ENCODE measurements at regions not wholly inside any gene's neighbourhood (a gene's known extent, or its start where the extent isn't known, plus 50 kb on each side); places are given as distances from the start of the nearest gene placed in this dataset.

GRCh38 chrX:26586570-26586969 is 370.6 kb downstream of the MAGEB5 start:
- no peaks in the 10 kb centered on the region for H3K27me3 ChIP-seq (ENCODE audit: insufficient read depth, low read depth)
- H3K4me3 ChIP-seq (IDR thresholded peaks at IDR 0.05; ENCODE audit: insufficient read depth, low read depth, low read length): no peak overlapping the region
- H3K79me2 ChIP-seq (ENCODE audit: insufficient read depth, low read depth): no peaks in the 10 kb centered on the region
- H3K27ac ChIP-seq: no peak overlapping the region
- no peaks in the 10 kb centered on the region for H3K36me3 ChIP-seq (ENCODE audit: insufficient read depth)
- no peak overlapping the region for H3K9ac ChIP-seq
- H4K20me1 ChIP-seq (ENCODE audit: insufficient read depth): no peaks in the 10 kb centered on the region
- H3K4me2 ChIP-seq: no peak overlapping the region
- no peaks in the 10 kb centered on the region for H3K4me1 ChIP-seq (ENCODE audit: low read depth, poor library complexity, severe bottlenecking)
- TF ChIP-seq, protein P1, sequence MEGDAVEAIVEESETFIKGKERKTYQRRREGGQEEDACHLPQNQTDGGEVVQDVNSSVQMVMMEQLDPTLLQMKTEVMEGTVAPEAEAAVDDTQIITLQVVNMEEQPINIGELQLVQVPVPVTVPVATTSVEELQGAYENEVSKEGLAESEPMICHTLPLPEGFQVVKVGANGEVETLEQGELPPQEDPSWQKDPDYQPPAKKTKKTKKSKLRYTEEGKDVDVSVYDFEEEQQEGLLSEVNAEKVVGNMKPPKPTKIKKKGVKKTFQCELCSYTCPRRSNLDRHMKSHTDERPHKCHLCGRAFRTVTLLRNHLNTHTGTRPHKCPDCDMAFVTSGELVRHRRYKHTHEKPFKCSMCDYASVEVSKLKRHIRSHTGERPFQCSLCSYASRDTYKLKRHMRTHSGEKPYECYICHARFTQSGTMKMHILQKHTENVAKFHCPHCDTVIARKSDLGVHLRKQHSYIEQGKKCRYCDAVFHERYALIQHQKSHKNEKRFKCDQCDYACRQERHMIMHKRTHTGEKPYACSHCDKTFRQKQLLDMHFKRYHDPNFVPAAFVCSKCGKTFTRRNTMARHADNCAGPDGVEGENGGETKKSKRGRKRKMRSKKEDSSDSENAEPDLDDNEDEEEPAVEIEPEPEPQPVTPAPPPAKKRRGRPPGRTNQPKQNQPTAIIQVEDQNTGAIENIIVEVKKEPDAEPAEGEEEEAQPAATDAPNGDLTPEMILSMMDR (conservative IDR thresholded peaks at IDR 0.05; ENCODE audit: low read depth, low read length): no peak
- no peak overlapping the region for H2AFZ ChIP-seq (ENCODE audit: low read depth)

DNA sequence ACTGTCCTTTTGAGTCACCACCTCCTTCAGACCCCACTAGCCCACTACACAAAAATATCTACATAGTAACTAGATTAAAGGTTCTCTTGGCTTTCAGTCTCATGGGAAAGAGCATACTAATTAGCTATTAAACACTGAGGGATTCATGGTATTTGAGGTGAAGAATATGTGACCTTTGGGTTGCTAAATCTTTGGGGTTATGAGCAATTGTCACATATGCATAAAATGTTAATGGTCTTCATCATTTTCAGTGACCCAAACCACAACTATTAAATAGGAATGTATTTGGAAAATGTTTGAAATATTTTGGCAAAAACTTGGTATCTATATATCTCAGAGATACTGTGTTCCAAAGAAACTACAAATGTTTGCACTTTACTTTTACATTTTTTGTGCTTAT is 365.1 kb downstream of the MAGEB5 start:
- H3K4me2 ChIP-seq: no peak overlapping the region
- H3K79me2 ChIP-seq (ENCODE audit: insufficient read depth, low read depth): no peaks in the 10 kb centered on the region
- H3K27me3 ChIP-seq (ENCODE audit: insufficient read depth, low read depth): no peaks in the 10 kb centered on the region
- H2AFZ ChIP-seq (ENCODE audit: low read depth): no peak overlapping the region
- H4K20me1 ChIP-seq (ENCODE audit: insufficient read depth): no peaks in the 10 kb centered on the region
- TF ChIP-seq, protein P1 (conservative IDR thresholded peaks at IDR 0.05; ENCODE audit: low read depth, low read length): no peak
- no peaks in the 10 kb centered on the region for H3K36me3 ChIP-seq (ENCODE audit: insufficient read depth)
- no peak overlapping the region for H3K27ac ChIP-seq
- no peak overlapping the region for H3K9ac ChIP-seq
- H3K4me1 ChIP-seq (ENCODE audit: low read depth, poor library complexity, severe bottlenecking): no peaks in the 10 kb centered on the region
- H3K4me3 ChIP-seq (IDR thresholded peaks at IDR 0.05; ENCODE audit: insufficient read depth, low read depth, low read length): no peak overlapping the region

DNA sequence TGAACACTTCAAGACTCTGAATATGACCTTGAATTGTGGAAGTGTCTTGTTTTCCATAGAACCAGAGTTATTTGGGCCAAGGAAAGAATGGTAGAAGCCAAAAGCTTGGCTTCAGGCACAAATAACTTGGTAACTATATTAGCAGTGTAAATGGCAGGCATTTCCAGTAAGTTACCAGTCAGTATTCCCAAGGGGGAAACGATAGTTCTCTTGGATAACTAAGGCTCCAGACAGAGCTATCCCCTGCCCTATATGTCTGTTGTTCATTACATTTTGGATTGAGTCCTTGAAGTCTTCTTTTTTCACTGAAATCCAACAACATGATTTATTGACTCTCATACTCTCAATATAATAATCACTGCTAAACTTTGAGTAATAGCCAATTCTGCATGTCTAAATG is 364.1 kb downstream of the MAGEB5 start:
- TF ChIP-seq, protein P1 (conservative IDR thresholded peaks at IDR 0.05; ENCODE audit: low read depth, low read length): no peak
- no peak overlapping the region for H3K4me2 ChIP-seq
- H3K36me3 ChIP-seq (ENCODE audit: insufficient read depth): no peaks in the 10 kb centered on the region
- no peak overlapping the region for H2AFZ ChIP-seq (ENCODE audit: low read depth)
- no peaks in the 10 kb centered on the region for H3K27me3 ChIP-seq (ENCODE audit: insufficient read depth, low read depth)
- H3K27ac ChIP-seq: no peak overlapping the region
- no peaks in the 10 kb centered on the region for H4K20me1 ChIP-seq (ENCODE audit: insufficient read depth)
- H3K9ac ChIP-seq: no peak overlapping the region
- H3K79me2 ChIP-seq (ENCODE audit: insufficient read depth, low read depth): no peaks in the 10 kb centered on the region
- no peak overlapping the region for H3K4me3 ChIP-seq (IDR thresholded peaks at IDR 0.05; ENCODE audit: insufficient read depth, low read depth, low read length)
- H3K4me1 ChIP-seq (ENCODE audit: low read depth, poor library complexity, severe bottlenecking): no peaks in the 10 kb centered on the region

- no peaks in the 10 kb centered on the region for H3K4me1 ChIP-seq (ENCODE audit: low read depth, poor library complexity, severe bottlenecking)
- TF ChIP-seq, protein P1 (conservative IDR thresholded peaks at IDR 0.05; ENCODE audit: low read depth, low read length): no peak
Observed at GRCh38 chrX:26574234-26574633, 358.3 kb downstream of the MAGEB5 start.

More at GRCh38 chrX:26574234-26574633, 358.3 kb downstream of the MAGEB5 start:
- no peak overlapping the region for H3K27ac ChIP-seq
- no peaks in the 10 kb centered on the region for H3K27me3 ChIP-seq (ENCODE audit: insufficient read depth, low read depth)
- no peak overlapping the region for H2AFZ ChIP-seq (ENCODE audit: low read depth)
- no peaks in the 10 kb centered on the region for H3K36me3 ChIP-seq (ENCODE audit: insufficient read depth)
- H3K4me3 ChIP-seq (IDR thresholded peaks at IDR 0.05; ENCODE audit: insufficient read depth, low read depth, low read length): no peak overlapping the region
- H3K4me2 ChIP-seq: no peak overlapping the region
- H3K79me2 ChIP-seq (ENCODE audit: insufficient read depth, low read depth): no peaks in the 10 kb centered on the region
- H3K9ac ChIP-seq: no peak overlapping the region
- H4K20me1 ChIP-seq (ENCODE audit: insufficient read depth): no peaks in the 10 kb centered on the region
